Effector memory CD8-positive, alpha-beta T cell (primary cell): ENCODE measurements at regions not wholly inside any gene's neighbourhood (a gene's known extent, or its start where the extent isn't known, plus 50 kb on each side); places are given as distances from the start of the nearest gene placed in this dataset.

Source experiments
- ATAC-seq: fragments of 150-1000 bp; cut with Tn5 transposase; replicated peaks from 2 replicates; pipeline ENCODE4 v1.10.0; 2021; ENCODE audit warnings: mild to moderate bottlenecking, moderate library complexity
- DNase-seq, 3 experiments: peaks; one replicate each; pipeline ENCODE4 v3.0.0; 2021
- H3K27ac Mint-ChIP-seq, 2 donors: one replicate each; pipeline ENCODE4 v1.8.0; 2022; ENCODE audit warnings: mild to moderate bottlenecking in 2 of 2, mixed read lengths in 2 of 2, moderate library complexity in 2 of 2
- H3K27me3 Mint-ChIP-seq, 2 donors: one replicate each; pipeline ENCODE4 v1.8.0; 2022; ENCODE audit warnings: mixed read lengths in 2 of 2
- H3K36me3 Mint-ChIP-seq: one replicate; pipeline ENCODE4 v1.8.0; 2022; ENCODE audit warnings: mild to moderate bottlenecking, moderate library complexity, mixed read lengths; ENCODE audit not compliant: insufficient read depth
- H3K4me1 Mint-ChIP-seq, 2 donors: one replicate each; pipeline ENCODE4 v1.8.0; 2022; ENCODE audit warnings: low read depth in 2 of 2, mixed read lengths in 2 of 2
- H3K4me3 Mint-ChIP-seq, 2 donors: one replicate each; pipeline ENCODE4 v1.8.0; 2022; ENCODE audit warnings: mild to moderate bottlenecking in 2 of 2, mixed read lengths in 2 of 2, moderate library complexity in 2 of 2
- H3K9me3 Mint-ChIP-seq, 2 donors: one replicate each; pipeline ENCODE4 v1.8.0; 2022; ENCODE audit warnings: mixed read lengths in 2 of 2

DNA sequence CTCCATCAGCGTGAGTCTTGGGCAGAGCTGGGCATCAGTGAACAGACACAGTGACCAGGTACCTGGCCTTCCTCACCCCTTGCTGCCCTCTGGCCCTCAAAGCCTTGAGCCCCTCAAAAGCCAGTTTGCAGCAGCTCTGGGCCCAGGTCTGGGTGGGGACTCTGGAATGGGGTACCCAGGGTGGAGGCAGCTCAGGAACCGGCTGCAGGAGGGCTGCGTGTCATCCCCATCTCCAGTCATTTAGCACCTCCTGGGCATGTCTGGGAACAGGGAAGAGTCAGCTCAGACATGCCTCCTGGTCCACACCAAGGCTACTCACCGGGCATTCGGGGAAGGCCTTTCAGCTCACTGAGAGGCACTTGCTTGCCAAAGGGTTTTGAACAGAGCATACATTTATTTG is 503.3 kb downstream of the TCERG1L start:
- Mint-ChIP-seq H3K9me3 (peaks cover 0 to 10% of the 10 kb centered on the region in 2 donors), H3K36me3 (no peaks in the 10 kb centered on the region), H3K27ac (no peak overlapping the region), H3K27me3 (no peaks in the 10 kb centered on the region), H3K4me1 (no peaks in the 10 kb centered on the region), H3K4me3 (no peak overlapping the region)
- ATAC-seq, result no peak
- DNase-seq, result no peak

DNA sequence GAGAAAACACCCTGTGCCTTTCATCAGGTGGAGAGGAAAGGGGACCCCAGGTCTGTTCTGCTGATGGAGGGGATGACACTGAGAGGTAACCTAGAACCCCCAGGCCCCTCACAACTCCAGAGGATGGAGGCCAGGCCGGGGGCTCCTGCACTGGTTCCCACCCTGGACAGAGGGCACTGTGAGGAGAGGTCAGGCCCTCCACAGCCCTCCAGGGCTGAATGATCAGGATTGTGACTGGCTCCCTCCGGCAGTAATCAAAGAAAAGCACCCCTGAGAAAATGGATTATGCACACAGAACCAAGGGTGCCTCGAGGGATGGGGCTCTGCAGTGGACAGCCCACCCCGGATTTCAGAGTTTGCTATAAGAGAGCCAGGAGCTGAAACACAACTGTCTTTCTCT is 502.8 kb downstream of the TCERG1L start:
- Mint-ChIP-seq H3K27me3 (no peaks in the 10 kb centered on the region), H3K27ac (no peak overlapping the region), H3K4me1 (no peaks in the 10 kb centered on the region), H3K4me3 (no peak overlapping the region), H3K9me3 (peaks cover 0 to 10% of the 10 kb centered on the region in 2 donors), H3K36me3 (no peaks in the 10 kb centered on the region)
- no peak for ATAC-seq
- DNase-seq, result no peak

DNA sequence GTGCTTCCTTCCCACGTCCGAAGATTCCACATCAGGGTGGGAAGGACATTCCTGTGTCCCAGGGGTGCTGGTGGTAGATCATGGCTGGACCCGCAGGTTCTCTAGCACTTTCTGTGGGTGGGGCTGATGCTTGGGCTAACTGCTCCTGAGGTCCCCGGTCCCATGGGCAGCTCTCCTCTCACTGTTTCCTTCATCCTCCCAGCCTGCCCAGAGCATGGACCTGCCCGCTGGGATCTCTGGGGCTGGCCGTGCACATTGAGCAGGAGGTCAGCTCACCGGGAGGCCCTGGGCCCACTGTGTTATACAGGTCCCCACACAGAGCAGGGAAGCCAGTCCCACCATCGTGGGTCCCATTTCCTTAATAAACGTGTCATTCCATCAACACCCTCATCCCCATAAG is 502.3 kb downstream of the TCERG1L start:
- no peaks in the 10 kb centered on the region for H3K4me1 Mint-ChIP-seq
- H3K27ac Mint-ChIP-seq, result no peak overlapping the region
- ATAC-seq (no peak), DNase-seq (no peak)
- no peaks in the 10 kb centered on the region for H3K27me3 Mint-ChIP-seq
- H3K9me3 Mint-ChIP-seq, result peaks cover 0 to 10% of the 10 kb centered on the region in 2 donors
- H3K36me3 Mint-ChIP-seq, result no peaks in the 10 kb centered on the region
- H3K4me3 Mint-ChIP-seq, result no peak overlapping the region

DNA sequence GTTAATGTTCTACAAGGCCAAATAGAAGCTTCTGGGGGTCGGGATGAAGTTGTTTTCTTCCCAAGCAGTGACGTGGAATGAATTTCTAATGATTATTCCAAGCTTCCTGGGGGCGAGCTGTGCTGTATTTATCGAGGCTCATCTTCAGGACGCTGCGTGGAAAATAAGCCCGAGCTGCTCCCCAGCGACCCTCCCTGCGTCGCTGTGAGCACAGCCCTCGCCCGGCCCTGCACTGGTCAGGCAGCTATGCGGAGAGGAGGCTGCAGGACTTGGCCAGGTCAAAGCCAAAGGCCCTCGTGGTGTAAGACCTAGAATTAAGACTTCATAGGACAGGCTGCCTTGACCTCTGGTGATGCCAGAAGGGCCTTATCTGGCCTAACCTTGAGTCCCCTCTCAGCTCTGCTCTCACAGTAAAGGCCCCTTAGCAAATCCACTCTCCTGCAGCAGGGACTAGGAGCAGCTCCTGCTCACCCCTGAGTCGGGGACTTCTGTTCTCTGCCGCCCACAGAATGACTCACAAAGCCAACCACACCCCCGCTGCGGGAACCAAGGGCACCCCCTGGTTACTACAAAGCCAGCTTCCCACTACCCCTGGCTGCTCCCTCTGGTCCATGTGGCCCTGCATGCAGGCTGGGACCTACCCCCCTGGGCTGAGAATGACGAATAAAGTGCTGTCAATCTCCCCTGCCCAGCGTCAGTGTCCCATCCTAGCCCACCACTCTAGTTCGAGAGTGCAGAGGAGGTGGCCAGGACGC is 501.6 kb downstream of the TCERG1L start:
- no peak for ATAC-seq

DNA sequence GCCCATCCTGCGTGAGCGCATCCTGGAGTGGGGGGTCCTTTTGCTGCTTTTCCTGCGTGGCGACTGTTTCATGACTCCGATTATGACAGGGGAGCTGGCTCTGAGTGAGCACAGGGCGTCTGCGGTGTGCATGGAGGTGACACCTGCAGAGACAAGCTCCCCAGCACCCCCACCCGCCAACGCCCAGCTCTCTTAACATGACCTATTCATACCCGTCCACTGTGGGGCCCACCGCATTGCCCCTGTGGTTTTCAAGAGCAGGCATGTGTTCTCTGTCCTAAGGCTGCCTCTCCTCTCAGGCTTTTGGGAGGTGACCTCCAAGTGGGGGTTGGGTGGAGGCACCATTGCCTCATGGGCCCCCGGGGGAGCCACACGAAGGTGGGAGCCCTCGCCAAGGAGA is 500.7 kb downstream of the TCERG1L start:
- H3K4me3 Mint-ChIP-seq, result no peak overlapping the region
- no peak overlapping the region for H3K27ac Mint-ChIP-seq
- no peaks in the 10 kb centered on the region for H3K27me3 Mint-ChIP-seq
- DNase-seq (no peak), ATAC-seq (no peak)
- H3K36me3 Mint-ChIP-seq, result no peaks in the 10 kb centered on the region
- no peaks in the 10 kb centered on the region for H3K4me1 Mint-ChIP-seq
- no peaks in the 10 kb centered on the region for H3K9me3 Mint-ChIP-seq

More for the DNA sequence above, 501.6 kb downstream of the TCERG1L start:
- Mint-ChIP-seq H3K27ac (no peak overlapping the region), H3K4me3 (no peak overlapping the region), H3K4me1 (no peaks in the 10 kb centered on the region), H3K36me3 (no peaks in the 10 kb centered on the region), H3K27me3 (no peaks in the 10 kb centered on the region), H3K9me3 (peaks cover 0 to 7% of the 10 kb centered on the region in 2 donors)
- DNase-seq, result no peak

DNA sequence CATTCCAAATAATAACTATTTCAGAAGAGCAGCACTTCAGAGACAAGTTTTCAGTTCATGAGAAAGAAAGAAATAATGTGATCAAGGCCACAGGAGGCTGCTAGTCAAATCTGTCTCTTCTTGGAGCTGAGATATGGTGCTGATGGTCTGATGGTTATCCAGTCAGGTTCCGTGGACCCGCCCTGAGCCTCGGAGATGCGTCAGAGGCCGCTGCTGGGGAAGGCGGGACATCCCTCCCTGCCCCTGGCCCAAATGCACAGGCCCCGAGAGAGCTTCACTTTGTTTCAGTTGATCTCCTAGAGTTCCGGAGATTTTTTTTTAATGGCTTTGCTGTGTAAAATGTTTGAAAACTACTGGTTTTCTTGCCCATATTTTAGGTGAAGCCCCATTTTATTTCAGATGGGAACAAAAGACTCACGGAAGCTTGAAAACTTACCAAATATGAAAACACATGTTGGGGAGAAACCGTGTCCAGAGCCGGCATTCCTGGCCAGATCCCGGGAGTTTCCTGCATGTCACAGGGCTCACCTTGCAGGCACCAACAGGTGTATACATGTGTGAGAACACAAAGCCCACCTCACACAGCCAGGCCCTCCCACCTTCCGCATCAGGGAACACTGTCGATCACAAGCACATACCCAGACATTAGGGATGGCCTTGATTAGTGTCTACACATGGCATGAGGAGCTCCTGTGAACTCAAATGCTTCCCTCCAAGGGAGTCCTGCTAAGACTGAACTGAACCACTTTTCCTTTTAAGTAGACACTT is 499.0 kb downstream of the TCERG1L start:
- Mint-ChIP-seq H3K9me3 (no peaks in the 10 kb centered on the region), H3K27me3 (no peaks in the 10 kb centered on the region), H3K36me3 (no peaks in the 10 kb centered on the region), H3K27ac (no peak overlapping the region), H3K4me3 (no peak overlapping the region), H3K4me1 (no peaks in the 10 kb centered on the region)
- ATAC-seq (no peak), DNase-seq (no peak)

DNA sequence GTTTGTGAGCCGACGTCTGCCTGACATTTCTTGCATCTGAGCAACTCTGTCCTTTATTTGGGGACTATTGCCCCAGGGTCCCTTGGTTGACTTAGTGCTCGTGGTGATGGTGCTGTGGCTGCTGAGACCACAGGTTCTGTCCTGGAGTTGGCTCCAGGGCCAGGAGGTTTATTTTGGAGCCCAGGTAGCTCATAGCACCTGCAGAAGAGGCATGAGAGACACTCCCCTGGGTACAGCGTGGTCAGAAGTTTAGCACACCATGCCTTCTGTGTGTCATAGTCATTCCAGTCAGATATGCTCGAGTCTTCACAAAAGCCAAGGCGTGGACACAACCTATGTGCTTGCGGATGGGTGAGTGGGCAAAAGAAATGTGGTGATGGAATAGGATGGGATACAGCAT is 496.9 kb downstream of the TCERG1L start:
- H3K36me3 Mint-ChIP-seq, result no peaks in the 10 kb centered on the region
- ATAC-seq (no peak), DNase-seq (no peak)
- no peaks in the 10 kb centered on the region for H3K27me3 Mint-ChIP-seq
- H3K9me3 Mint-ChIP-seq, result no peaks in the 10 kb centered on the region
- no peak overlapping the region for H3K4me3 Mint-ChIP-seq
- no peak overlapping the region for H3K27ac Mint-ChIP-seq
- no peaks in the 10 kb centered on the region for H3K4me1 Mint-ChIP-seq

DNA sequence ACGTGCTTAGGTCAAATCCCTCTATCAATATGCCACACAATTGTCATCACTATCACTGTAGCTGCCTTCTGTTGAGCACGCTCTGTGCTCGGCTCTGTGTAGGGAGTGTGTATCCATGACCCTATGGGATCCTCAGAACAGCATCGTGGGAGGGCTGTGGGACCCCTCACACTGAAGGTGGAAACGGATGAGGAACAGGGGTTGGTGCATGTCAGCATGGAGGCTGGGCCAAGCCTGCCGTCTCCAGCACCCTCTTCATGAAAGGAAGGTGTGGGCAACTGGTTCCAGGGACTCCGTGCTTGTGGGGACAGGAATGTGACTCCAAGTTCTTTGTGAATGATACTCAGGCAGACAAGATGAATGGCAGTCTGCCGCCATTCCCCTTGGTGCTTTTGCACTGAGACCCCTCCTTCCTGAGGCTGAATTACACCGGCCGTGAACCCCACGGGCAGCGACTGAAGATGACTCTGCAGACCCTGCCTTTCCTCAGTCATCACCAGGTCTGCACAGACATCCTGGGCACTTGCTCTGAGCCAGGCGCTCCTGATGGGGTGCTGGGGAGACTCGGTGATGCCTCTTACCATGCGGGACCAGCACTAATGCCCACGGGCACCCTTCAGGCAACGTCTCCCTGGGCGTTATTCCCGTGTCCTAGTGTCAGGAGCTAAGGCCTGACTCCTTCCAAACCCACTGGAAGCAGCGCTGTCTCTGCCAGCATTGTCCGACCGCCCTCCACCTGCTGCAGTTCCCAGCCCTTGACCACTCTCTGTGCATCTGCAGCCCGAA is 495.2 kb downstream of the TCERG1L start:
- ATAC-seq, result no peak
- Mint-ChIP-seq H3K9me3 (no peaks in the 10 kb centered on the region), H3K36me3 (no peaks in the 10 kb centered on the region), H3K4me1 (no peaks in the 10 kb centered on the region), H3K27me3 (no peaks in the 10 kb centered on the region), H3K4me3 (no peak overlapping the region), H3K27ac (no peak overlapping the region)
- DNase-seq, result no peak

DNA sequence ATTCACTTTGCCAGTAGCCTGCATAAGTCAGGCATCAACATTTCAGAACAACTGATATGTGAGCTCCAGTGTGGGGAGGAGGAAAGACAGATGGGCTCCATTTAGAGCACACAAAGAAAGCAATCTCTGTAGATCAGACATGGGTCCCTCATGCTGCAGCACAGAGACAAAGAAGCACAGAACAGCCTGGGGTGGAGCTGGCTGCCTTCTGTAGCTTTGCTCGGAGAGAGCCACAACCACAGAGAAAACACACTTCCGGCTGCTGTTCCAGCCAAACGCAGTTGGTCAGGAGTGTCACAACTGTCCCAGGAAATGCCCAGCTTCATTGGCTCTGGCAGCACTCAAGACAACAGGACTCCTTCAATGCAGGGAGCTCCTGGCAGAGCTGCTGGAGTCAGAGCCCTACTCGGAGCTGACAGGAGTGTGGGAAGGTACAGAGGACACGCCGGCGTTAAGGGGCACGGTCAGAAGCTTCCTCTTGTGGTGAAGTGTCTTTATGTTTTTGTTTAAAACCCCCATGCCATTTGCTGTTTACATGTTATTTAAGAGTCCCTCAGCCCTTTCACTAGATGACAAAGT is 494.4 kb downstream of the TCERG1L start:
- H3K36me3 Mint-ChIP-seq, result no peaks in the 10 kb centered on the region
- no peak for ATAC-seq
- no peak for DNase-seq
- H3K4me3 Mint-ChIP-seq, result no peak overlapping the region
- H3K27me3 Mint-ChIP-seq, result no peaks in the 10 kb centered on the region
- H3K4me1 Mint-ChIP-seq, result no peaks in the 10 kb centered on the region
- H3K27ac Mint-ChIP-seq, result no peak overlapping the region
- no peaks in the 10 kb centered on the region for H3K9me3 Mint-ChIP-seq

DNA sequence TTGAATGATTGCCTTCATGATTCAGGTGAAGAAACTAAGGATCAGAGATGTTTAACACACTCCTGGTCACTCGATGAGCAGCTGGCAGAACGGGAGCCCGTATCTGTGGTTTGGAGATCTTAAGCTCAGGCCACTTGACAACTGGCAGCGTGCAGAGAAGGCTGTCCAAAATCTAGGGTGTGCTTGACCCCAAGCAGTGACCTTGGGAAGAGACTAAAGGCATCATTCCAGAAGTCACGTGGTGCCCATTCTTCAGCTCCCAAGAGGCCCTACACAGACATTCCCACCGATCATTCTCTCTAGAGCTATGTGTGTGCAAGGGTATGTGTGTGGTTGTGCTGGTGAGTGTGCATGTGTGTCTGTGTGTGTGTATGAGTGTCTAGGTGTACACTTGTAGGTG is 493.8 kb downstream of the TCERG1L start:
- H3K4me1 Mint-ChIP-seq, result no peaks in the 10 kb centered on the region
- no peaks in the 10 kb centered on the region for H3K27me3 Mint-ChIP-seq
- no peaks in the 10 kb centered on the region for H3K36me3 Mint-ChIP-seq
- H3K27ac Mint-ChIP-seq, result no peak overlapping the region
- DNase-seq (no peak), ATAC-seq (no peak)
- H3K4me3 Mint-ChIP-seq, result no peak overlapping the region
- H3K9me3 Mint-ChIP-seq, result no peaks in the 10 kb centered on the region

DNA sequence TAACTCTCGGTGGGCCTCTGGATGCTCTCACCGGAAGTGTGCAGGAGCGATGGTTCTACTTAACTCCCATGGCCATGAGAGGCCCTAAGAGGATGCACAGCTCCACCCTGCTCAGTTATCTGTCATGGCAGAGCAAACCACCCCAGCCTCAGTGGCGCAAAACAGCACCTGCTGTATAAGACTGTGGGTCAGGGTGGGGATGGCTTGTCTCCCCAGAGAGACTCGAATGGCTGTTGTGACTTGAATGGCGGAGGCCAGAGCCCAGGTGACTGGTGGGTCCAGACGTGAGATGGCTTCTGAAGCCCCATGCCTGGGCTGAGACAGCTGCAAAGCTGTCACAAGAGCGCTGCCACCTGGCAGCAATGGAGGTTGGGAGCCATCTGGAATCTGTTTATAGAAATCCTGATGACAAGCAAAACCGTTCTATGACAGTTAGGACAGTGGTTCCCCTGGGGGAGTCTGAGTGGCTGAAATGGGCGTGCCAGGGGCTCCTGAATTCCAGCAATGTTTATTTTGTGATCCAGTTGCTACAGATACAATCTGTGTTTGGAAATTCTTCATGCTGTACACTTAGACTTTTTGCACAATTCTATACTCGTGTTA is 490.5 kb downstream of the TCERG1L start:
- DNase-seq (no peak), ATAC-seq (no peak)
- no peaks in the 10 kb centered on the region for H3K27me3 Mint-ChIP-seq
- no peaks in the 10 kb centered on the region for H3K4me1 Mint-ChIP-seq
- H3K9me3 Mint-ChIP-seq, result peaks cover 4 to 18% of the 10 kb centered on the region in 2 donors
- no peaks in the 10 kb centered on the region for H3K36me3 Mint-ChIP-seq
- no peak overlapping the region for H3K4me3 Mint-ChIP-seq
- no peak overlapping the region for H3K27ac Mint-ChIP-seq

DNA sequence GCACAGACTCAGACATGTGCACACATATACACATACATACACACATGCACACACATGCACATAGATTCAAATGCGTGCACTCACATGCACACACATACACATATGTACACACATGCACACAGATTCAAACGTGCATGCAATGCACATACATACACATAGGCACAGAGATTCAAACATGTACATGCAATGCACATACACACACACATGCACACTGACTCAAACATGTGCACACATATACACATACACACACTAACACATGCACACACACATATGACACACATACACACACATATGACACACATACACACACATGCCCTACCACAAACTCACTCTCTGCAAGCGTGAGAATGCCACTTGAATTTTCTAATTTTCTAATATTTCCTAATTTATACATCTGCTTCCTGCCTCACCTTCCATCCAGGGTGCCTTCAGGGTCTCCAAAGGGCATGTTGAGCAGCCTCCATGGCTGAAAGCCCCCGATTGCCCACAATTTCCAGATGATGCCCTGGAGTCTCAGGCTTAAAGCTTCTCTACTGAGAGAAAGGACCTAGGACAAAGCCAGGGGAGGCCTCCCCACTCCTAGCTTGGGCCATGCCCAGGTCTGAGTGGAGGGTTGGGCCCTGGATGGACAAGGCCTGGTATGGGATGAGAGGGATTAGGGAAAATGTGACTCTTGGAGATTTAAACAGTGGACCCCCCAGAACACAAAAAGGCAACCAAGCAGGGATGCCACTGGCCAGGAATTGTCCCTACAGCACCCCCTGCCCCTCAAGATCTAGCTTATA is 487.1 kb downstream of the TCERG1L start:
- no peak for ATAC-seq
- H3K4me3 Mint-ChIP-seq, result no peak overlapping the region

More for the DNA sequence above, 487.1 kb downstream of the TCERG1L start:
- no peak for DNase-seq
- Mint-ChIP-seq H3K4me1 (no peaks in the 10 kb centered on the region), H3K9me3 (peaks cover 4 to 24% of the 10 kb centered on the region in 2 donors), H3K27ac (no peak overlapping the region), H3K27me3 (no peaks in the 10 kb centered on the region), H3K36me3 (no peaks in the 10 kb centered on the region)
